Pancreas (tissue), 10 donors: ENCODE measurements at regions not wholly inside any gene's neighbourhood (a gene's known extent, or its start where the extent isn't known, plus 50 kb on each side); places are given as distances from the start of the nearest gene placed in this dataset.
"Not testable (repeated sequence)": the region's sequence is repeated elsewhere in the genome, so short reads cannot be mapped to it uniquely, and the experiment has no call there.

ENCODE experiments used
- ATAC-seq, 4 donors: fragments of 200-7000 bp; cut with Tn5 transposase; one replicate each; pipeline versions ENCODE4 v1.8.0 to v1.9.1; 2020; ENCODE audit warnings: mild to moderate bottlenecking in 4 of 4, moderate library complexity in 4 of 4
- DNase-seq, 6 donors: peaks; one replicate each; pipeline ENCODE4 v3.0.0-alpha.2; 2020
- FAIRE-seq: peaks from 2 replicates; lab custom pipeline; 2012; peaks lifted over from hg19 to GRCh38; lab: Jason Lieb, UNC
- H3K27ac ChIP-seq, 4 donors: fragments of 200-600 bp; sonication (generic); 1 replicate in 3 of 4; 2 replicates in 1 of 4; pipeline versions ENCODE4 v1.5.0 to v1.8.0; 2020
- H3K27me3 ChIP-seq, 4 donors: fragments of 200-600 bp; one replicate each; pipeline ENCODE4 v1.8.0; 2021
- H3K36me3 ChIP-seq, 3 donors: fragments of 200-600 bp; sonication (generic) in 1 of 3; one replicate each; pipeline versions ENCODE4 v1.5.0 to v1.8.0; 2020 to 2021
- H3K4me1 ChIP-seq, 3 donors: fragments of 200-600 bp; one replicate each; pipeline ENCODE4 v1.8.0; 2021
- H3K4me3 ChIP-seq, 4 donors: fragments of 200-600 bp; sonication (generic) in 2 of 4; one replicate each; pipeline versions ENCODE4 v1.5.0 to v1.8.0; 2020 to 2021
- H3K9me3 ChIP-seq, 4 donors: fragments of 200-600 bp; one replicate each; pipeline ENCODE4 v1.8.0; 2021
- WGBS, 2 donors: extraction: QIAGEN DNeasy Blood & Tissue Kit; methylation state at CpG; one replicate each; pipeline ENCODE4 v1.1.7; 2013; 5-methylcytosine and 5-hydroxymethylcytosine counted together
- intact Hi-C, 3 donors: fragments of 100-400 bp; cut with DNase I; formaldehyde crosslinking; loops; one replicate each; pipeline versions ENCODE4 v1.11.1 to v1.14.2; 2022
- TF ChIP-seq, protein P1 (sequence below), 4 donors: fragments of 200-600 bp; sonication (generic) in 3 of 4; IDR thresholded peaks; one replicate each; pipeline versions ENCODE4 v1.5.0 to v1.8.0; 2021; ENCODE audit warnings: antibody characterized with exemption in 4 of 4
- donor health status: healthy with polysubstance abuse.
- donor health status: DM: no; HTN: no; CAD: no; lungs with moderate emphysema.
- donor health status: DM: no; HTN: no; CAD: no.
- donor health status: control.
- donor health status: control.
- donor health status: Bipolar disorder and iron deficiency.
- donor health status: DM: yes; HTN: yes; CAD: no.
- donor health status: DM: no; HTN: no; CAD: no.
- donor health status: DM: no; HTN: no; CAD: no.
- donor health status: DM: yes; HTN: yes; CAD: no.

DNA sequence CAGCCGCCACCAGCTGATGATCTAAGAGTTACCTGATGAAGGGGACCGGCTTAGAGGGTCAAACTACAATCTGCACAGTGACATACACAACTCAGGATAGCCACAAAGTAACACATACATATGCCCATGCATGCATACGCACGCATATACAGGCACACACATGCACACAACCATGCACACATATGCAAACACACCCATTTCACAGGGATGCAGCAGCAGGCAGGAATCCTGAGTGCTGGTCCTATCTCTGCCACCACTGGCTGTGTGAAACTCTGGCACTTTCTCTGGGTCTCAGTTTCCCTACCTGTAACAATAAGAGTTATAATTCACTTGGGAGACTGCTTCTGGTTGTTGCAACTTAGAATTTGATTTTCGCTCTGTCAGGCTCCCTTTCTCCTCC is 520.2 kb downstream of the PTPRU start:
- no peak for ATAC-seq
- Histone ChIP-seq H3K9me3 (no peaks in the 10 kb centered on the region), H3K27ac (no peak overlapping the region), H3K36me3 (no peaks in the 10 kb centered on the region), H3K4me3 (no peak overlapping the region), H3K4me1 (no peaks in the 10 kb centered on the region), H3K27me3 (no peaks in the 10 kb centered on the region)
- intact Hi-C loops, result no loop called here
- no peak for DNase-seq
- TF ChIP-seq, protein P1, sequence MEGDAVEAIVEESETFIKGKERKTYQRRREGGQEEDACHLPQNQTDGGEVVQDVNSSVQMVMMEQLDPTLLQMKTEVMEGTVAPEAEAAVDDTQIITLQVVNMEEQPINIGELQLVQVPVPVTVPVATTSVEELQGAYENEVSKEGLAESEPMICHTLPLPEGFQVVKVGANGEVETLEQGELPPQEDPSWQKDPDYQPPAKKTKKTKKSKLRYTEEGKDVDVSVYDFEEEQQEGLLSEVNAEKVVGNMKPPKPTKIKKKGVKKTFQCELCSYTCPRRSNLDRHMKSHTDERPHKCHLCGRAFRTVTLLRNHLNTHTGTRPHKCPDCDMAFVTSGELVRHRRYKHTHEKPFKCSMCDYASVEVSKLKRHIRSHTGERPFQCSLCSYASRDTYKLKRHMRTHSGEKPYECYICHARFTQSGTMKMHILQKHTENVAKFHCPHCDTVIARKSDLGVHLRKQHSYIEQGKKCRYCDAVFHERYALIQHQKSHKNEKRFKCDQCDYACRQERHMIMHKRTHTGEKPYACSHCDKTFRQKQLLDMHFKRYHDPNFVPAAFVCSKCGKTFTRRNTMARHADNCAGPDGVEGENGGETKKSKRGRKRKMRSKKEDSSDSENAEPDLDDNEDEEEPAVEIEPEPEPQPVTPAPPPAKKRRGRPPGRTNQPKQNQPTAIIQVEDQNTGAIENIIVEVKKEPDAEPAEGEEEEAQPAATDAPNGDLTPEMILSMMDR (IDR thresholded peaks at IDR 0.05), result no peak
- 71 to 82% methylated on average over 5 of the region's 5 CpGs for WGBS, 2 donors
- FAIRE-seq, result no peak

DNA sequence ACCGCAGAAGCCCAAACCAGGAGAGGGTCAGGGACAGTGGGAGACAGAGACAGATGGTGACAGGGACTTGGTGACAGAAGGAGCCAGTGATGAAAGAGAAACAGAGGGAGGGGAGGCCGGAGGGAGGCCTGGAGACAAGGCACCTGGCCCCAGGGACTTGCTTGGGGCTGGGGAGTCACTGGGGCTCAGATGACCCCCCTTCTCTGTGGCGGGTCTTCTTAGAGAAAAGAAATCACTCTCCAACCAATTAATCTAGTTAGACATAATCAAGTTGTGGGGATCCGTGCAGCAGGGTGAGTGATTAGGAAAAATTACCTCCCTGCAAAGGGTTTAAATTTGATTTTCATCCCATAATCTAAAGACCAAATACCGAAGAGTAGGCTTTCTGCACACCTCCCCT is 519.8 kb downstream of the PTPRU start:
- H3K27me3 ChIP-seq, result no peaks in the 10 kb centered on the region
- DNase-seq (no peak), ATAC-seq (no peak)

DNA sequence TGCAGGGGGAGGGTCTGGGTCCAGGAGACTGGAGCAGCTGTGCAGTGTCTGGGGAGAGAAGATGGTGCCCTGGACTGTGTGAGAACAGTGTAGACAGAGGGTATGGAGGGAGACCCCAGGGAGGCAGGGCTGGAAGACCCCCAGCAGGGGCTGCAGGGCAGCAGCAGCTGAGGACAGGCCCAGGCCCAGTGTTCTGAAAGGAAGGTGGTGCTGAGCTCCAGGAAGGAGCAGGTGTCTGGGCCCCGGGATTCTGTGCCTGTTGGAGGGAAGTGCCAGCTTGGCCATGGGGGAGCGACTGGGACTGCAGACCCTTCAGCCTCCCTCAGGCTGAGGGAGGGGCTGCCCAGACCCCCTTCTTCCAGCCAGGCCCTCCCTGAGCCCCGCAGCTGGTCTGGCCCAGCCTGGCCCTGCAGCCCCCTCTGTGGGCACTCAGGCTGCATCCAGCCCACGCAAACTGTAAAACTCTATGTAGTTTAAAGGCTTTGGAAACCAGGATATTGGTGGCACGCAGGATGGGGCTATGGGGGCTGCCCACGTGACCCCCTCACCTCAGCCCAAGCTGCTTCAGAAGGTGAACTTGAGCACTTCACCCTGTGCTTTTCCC is 519.2 kb downstream of the PTPRU start:
- intact Hi-C loops, DNase-seq, H3K4me1 ChIP-seq, H3K27ac ChIP-seq, H3K36me3 ChIP-seq, FAIRE-seq, H3K27me3 ChIP-seq, H3K9me3 ChIP-seq, H3K4me3 ChIP-seq, ATAC-seq: not testable (repeated sequence)
- WGBS, 2 donors, result 74 to 90% methylated on average over 6 of the region's 6 CpGs

More for the DNA sequence above, 519.8 kb downstream of the PTPRU start:
- TF ChIP-seq, protein P1 (IDR thresholded peaks at IDR 0.05), result no peak
- no peak overlapping the region for H3K4me3 ChIP-seq
- no peak for FAIRE-seq
- intact Hi-C loops, result no loop called here
- H3K4me1 ChIP-seq, result no peaks in the 10 kb centered on the region
- H3K36me3 ChIP-seq, result no peaks in the 10 kb centered on the region
- H3K9me3 ChIP-seq, result no peaks in the 10 kb centered on the region
- WGBS, 2 donors, result 57 to 69% methylated on average over 4 to 5 of the region's 5 CpGs
- no peak overlapping the region for H3K27ac ChIP-seq

DNA sequence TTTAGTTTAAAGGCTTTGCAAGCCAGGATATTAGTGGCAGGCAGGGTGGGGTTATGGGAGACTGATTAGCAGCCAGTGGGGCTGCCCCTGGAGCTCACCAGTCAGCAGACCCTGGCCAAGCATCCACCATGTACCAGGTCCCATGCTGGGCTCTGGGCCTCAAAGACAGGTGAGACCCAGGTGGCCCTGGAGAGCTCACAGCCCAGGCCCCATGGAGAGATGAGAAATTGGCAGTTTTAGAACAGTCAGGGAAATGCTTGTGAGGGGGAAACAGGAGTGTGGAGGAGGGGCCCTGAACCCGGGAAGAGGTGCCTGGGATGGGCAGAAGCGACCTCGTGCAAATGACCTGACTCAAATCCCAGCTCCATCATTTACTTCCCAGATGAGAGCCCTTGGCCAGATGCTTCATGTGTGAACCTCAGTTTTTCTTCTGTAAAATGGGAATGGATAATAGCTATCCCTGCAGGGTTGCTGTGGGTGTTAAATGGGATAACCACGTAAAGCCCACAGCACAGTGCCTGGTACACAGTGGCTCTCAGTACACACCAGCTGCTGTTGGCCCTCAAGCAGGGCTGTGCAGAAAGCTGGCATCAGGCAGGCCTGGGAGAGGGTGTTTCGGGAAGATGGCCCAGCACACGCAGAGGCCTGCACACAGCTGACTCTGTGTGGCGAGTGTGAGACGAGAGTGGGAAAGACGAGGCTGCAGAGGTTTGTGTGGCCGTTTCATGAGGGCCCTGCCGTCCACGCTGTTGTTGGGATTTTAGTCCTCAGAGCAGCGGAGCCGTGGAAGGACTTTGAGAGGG is 518.5 kb downstream of the PTPRU start:
- Histone ChIP-seq H3K36me3 (no peaks in the 10 kb centered on the region), H3K9me3 (no peaks in the 10 kb centered on the region), H3K27ac (no peak overlapping the region), H3K4me3 (no peak overlapping the region), H3K27me3 (no peaks in the 10 kb centered on the region), H3K4me1 (no peaks in the 10 kb centered on the region)
- WGBS, 2 donors, result 79 to 84% methylated on average over 14 of the region's 14 CpGs
- TF ChIP-seq, protein P1 (IDR thresholded peaks at IDR 0.05), result no peak
- FAIRE-seq (no peak), ATAC-seq (no peak), DNase-seq (no peak)
- intact Hi-C loops, result no loop called here

DNA sequence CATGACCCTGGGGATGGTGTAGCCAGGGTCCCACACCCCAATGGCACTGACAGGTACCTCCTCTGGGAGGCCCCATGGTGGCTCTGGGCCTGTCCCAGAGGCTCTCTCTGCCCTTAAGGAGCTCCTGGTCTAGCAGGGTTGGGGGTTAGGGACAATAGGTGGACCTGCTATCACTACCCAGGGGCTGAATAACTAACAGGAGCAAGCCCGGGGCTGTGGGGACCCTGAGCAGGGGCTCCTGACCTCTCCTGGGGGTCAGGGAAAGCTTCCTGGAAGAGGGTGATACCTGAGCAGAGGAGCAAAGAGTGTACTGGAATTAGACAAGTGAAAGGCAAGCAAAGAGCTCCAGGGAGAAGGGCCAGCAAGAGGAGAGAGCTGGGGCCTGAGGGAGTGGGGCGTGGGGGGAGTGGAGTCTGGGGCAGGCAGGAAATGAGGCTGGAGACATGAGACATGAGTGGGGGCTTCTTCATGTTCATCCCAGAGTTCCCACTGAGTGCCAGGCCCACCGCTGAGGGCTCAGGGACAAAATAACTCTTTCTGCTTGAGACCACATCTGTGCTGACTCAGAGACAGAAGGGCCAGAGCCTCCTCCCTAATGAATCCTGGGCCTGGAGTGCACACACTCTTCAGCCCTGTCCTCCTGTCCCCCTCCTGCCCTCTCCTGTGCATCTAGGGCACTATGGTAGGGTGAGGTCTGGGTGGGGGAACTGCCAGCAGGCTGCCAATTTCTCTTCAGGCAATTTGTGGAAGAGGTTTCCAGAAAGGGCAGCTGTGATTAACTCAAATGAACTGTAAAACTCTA is 517.6 kb downstream of the PTPRU start:
- intact Hi-C loops, result no loop called here
- Histone ChIP-seq H3K9me3 (no peaks in the 10 kb centered on the region), H3K4me3 (no peak overlapping the region), H3K27me3 (no peaks in the 10 kb centered on the region), H3K36me3 (no peaks in the 10 kb centered on the region), H3K4me1 (no peaks in the 10 kb centered on the region), H3K27ac (no peak overlapping the region)
- WGBS, 2 donors, result 32 to 33% methylated on average over 3 of the region's 3 CpGs
- TF ChIP-seq, protein P1 (IDR thresholded peaks at IDR 0.05), result no peak
- FAIRE-seq (no peak), DNase-seq (no peak), ATAC-seq (peak in 2 of 4 donors; percentile 40 to 42)
